HG03571 (cell line): ENCODE measurements at regions not wholly inside any gene's neighbourhood (a gene's known extent, or its start where the extent isn't known, plus 50 kb on each side); places are given as distances from the start of the nearest gene placed in this dataset.

Experiments used
- ATAC-seq: cut with Tn5 transposase; IDR thresholded peaks from one replicate; pipeline ENCODE4 v1.9.1; 2021; ENCODE audit not compliant: unreplicated experiment

DNA sequence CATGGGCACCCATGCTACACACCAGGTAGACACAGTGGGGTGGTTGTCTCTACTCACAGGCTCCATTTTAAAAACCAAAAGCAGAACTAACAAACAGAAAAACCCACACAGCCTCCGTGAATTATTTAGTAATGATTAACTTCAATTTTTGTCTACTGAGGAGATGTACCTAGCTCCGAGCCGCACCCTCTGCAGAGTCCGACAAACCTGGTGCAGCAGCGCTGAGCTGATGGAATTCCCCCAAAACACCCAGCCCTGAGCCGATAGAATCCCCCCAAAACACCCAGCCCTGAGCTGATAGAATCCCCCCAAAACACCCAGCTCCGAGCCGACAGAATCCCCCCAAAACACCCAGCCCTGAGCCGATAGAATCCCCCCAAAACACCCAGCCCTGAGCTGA is 927.0 kb downstream of the BRD1 start:
- ATAC-seq: no peak

GRCh38 chr22:48900327-48900597 is 927.4 kb downstream of the BRD1 start:
- no peak for ATAC-seq

GRCh38 chr22:48899523-48900326 is 927.9 kb downstream of the BRD1 start:
- no peak for ATAC-seq

- ATAC-seq: no peak
Observed at GRCh38 chr22:48898524-48899250, 929.0 kb downstream of the BRD1 start.

DNA sequence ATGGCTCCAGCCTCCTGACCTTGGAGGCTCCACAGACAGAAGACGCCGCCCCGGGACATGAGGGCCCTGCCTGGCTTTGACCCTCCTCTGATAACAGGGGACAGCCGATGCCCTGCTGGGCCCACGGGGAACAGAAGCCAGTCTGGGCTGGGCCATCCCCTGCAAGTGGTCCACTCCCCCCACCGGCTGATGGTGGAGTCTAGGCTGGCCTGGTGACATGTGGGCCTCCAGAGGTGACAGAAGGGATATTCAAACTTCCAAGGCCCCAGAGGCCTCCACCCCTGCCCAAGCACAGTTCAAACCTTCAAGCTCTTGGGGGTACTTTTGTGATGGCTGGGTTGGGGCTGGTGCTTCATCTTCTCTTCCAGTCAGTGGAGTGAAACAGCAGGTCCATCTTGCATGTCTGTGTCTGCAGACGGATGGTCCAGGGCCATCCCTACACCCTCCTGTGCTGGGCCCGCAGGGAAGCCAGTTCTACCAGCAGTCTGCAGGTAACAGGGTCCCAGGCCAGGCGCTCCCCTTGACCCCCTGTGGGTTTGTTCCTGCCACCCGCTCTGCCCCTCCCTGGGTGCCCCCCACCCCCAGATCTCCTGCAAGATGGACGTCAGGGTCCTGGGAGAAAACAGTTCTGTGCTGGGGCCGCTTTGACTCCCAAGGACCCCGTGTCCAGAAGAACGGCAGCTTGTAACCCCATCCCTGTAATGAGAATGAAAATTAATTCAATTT is 929.9 kb downstream of the BRD1 start:
- no peak for ATAC-seq

DNA sequence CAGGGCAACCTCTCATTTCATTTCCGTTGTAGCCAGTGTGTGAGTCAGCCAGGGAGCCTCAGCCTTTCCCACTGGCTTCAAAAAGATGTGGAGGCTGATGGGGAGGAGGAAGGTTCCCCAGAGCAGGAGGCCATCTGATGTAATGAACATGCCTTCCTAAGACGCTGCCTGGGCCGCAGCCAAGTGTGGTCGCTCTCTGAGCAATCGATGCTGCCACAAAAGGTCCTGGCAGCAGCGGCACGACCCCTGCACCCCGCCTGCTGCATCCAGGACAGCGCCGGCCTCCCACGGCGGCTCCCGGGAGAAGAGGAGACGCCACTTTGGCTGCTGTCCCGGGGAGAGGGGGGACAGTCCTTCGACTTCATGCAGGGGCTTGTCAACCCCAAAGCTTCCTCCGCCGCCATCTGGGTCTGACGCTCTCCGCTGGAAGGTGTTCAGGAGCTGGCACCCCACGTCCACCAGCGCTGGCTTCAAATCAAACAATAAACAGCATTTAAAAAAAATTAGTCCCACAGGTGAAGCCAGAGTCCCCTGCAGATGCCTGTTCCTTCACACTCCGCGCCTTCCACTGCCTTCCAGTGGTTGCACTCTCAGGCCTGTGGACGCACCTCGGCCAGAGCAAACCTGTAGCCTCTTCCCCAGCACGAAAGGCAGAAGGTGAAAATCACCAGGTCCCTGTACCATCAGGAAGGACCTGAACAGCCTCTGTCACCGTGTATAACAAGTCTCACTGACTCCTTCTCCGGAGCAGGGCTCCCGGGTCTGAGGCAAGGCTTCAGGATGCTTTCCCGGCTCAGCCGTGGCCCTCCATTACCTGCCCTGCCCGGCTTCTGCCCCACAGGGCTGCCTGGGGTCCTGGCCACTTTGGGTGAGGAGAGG is 930.7 kb downstream of the BRD1 start:
- no peak for ATAC-seq

DNA sequence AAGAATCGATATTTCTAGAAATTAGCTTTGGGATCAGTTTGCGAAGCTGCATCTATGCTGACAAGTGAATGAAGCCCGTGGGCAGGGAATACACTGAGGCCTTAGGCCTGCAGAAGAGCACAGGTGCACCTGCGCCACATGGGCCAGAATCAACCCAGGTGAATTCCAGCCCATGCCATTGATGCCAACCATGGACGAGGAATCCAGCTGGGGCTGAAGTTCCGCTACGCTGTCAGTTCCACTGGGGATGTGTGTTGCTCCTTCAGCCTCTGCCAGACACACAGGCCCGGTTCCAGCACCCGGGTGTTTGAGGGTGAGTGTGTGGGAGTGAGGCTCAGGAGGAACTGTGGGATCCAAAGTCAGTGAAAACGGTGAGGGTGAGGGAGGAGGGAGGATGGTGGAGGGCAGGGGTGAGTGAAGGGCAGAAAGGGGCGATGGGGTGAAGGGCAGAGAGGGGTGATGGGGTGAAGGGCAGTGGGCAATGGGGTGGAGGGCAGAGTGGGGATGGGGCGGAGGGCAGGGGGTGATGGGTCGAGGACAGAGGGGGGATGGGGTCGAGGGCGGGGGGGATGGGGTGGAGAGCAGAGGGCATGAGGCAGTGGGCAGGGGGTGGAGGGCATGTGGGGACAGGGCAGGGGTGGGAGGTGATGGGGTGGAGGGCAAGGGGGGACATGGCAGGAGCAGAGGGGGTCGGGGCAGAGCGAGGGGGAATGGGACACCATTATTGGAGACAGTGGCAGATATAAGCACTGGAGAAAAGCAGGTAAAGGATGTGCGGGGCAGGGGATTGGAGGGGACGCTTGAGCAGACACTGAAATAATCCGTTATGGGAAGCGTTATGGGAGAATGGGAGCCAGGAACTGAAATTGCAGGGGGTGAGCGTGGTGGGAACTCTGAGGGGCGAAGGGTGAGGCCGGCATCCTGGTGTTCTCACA is 931.6 kb downstream of the BRD1 start:
- ATAC-seq: no peak

DNA sequence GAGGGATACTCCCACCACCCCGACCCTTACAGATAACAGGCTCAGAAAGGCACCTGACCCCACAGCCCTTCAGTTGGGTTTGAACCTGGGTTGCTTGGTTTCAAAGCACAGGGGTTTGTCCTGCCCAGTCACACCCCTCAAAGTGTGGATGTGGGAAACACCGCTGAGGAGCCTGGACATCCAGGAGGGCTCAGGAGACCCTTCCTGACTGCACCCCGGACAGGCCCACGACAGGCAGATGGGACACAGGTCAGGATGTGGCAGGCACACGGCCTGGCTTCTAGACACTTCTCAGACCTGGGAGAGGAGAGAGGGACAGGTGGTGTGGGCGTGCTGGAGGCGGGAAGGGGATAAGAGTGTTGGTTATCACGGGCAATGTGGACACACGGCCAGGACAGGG is 932.3 kb downstream of the BRD1 start:
- ATAC-seq: no peak

GRCh38 chr22:48894804-48895250 is 932.8 kb downstream of the BRD1 start:
- ATAC-seq: no peak

GRCh38 chr22:48894064-48894671 is 933.5 kb downstream of the BRD1 start:
- no peak for ATAC-seq

DNA sequence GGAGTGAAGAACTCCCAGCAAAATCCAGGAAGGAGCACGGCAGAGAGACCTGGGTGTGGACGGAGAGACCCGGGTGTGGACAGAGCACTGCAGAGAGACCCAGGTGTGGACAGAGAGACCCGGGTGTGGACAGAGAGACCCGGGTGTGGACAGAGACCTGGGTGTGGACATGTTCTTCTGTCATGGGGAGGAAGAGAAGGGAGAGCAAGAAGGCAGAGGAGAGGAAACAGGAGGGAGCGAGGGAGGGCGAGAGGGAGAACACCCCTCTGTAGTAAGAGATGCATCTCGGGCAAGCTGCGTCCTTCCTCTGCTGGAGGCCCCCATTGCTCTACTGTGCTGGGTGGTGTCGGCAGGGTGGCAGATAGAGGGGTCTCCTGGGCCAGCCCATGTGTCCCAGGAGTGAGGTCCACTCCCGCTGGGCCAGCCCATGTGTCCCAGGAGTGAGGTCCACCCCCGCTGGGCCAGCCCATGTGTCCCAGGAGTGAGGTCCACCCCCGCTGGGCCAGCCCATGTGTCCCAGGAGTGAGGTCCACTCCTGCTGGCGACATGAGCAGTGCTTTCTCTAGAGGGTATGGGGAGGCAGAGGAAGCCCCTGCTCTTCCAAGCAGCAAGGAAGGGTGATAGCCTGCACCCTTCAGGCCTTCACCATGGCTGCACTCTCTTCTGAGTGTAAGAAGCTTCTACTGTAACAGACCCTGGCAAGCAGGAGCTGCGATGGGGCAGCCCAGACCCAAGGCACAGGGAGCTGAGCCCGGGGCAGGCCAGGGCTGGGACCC is 934.2 kb downstream of the BRD1 start:
- ATAC-seq: no peak

DNA sequence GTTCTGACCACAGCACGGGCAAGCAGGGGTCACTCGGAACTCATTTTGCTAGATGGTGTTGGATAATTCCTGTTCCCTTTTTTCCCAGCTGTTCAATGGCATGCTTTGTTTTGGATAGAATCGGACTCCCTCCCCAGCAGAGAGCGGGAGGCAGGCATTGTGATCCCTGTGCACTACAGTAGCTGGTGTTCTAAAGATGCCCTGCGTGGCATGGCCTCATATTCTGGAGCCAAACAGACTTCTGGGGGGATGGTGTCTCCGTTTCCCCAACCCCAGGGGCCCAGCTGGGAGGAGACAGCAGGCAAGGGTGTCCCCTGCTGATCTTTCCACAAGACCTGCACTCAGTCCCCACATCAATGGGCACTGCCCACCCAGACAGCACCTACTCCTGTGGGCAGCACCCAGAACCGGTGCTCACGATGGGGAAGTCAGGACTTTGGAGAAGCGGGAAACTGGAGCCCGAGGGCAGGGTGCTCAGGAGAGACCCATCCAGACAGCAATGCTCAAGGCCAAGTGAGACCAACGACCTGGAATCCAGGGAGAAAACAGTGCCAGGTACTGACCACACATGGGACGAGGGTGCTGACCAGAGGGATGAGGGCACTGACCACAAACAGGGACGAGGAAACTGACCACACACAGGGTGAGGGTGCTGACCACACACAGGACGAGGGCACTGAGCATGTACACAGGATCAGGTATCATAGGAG is 934.9 kb downstream of the BRD1 start:
- no peak for ATAC-seq

- no peak for ATAC-seq
Observed at GRCh38 chr22:48891688-48892577, 935.7 kb downstream of the BRD1 start.

- ATAC-seq: no peak
Observed at GRCh38 chr22:48890693-48891554, 936.7 kb downstream of the BRD1 start.

GRCh38 chr22:48889887-48890692 is 937.6 kb downstream of the BRD1 start:
- no peak for ATAC-seq
